A549 (cell line): ENCODE measurements at regions not wholly inside any gene's neighbourhood (a gene's known extent, or its start where the extent isn't known, plus 50 kb on each side); places are given as distances from the start of the nearest gene placed in this dataset.

Source experiments
- CBX2 ChIP-seq: fragments of 200-600 bp; sonication (generic); IDR thresholded peaks from 2 replicates; pipeline ENCODE4 v1.6.1; 2016; ENCODE audit warnings: low read depth, mild to moderate bottlenecking, borderline replicate concordance
- CHD4 ChIP-seq: fragments of 200-600 bp; sonication (generic); IDR thresholded peaks from 2 replicates; pipeline ENCODE4 v1.6.1; 2016; ENCODE audit warnings: antibody characterized with exemption, mild to moderate bottlenecking, borderline replicate concordance
- CTCF ChIP-seq: fragments of >200 bp; sonication (Bioruptor Twin); formaldehyde crosslinking; IDR thresholded peaks from 3 replicates; pipeline ENCODE4 v1.5.1; 2016
- EP300 ChIP-seq, 2 experiments: fragments of >200 bp; sonication (Bioruptor Twin); formaldehyde crosslinking; IDR thresholded peaks; 2 replicates in 1 of 2; 3 replicates in 1 of 2; pipeline ENCODE4 v1.6.1; 2016 to 2017
- JUNB ChIP-seq: fragments of >200 bp; sonication (Bioruptor Twin); formaldehyde crosslinking; IDR thresholded peaks from 2 replicates; pipeline ENCODE4 v1.6.1; 2016
- POLR2A ChIP-seq: IDR thresholded peaks from 2 replicates; pipeline ENCODE4 v1.6.1; 2012; ENCODE audit warnings: mild to moderate bottlenecking, low read length
- POLR2AphosphoS2 ChIP-seq: conservative IDR thresholded peaks from 2 replicates; pipeline ENCODE4 v1.6.1; 2012; ENCODE audit warnings: low read length, improper control_type of control experiment, inconsistent platforms
- RARB ChIP-seq: fragments of 250-450 bp; sonication (Bioruptor Pico); IDR thresholded peaks from 2 replicates; pipeline ENCODE4 v1.8.0; 2021; ENCODE audit warnings: mild to moderate bottlenecking, moderate library complexity

- TF ChIP-seq CTCF (no peak), POLR2AphosphoS2 (no peak), EP300 (IDR thresholded peaks at IDR 0.05) (no peak), POLR2A (no peak), CHD4 (no peak), CBX2 (no peak), RARB (no peak), JUNB (no peak)
These were observed 1003.1 kb downstream of the FSTL5 start for GRCh38 chr4:161160718-161161117.
